ENCODE measurements at regions not wholly inside any gene's neighbourhood (a gene's known extent, or its start where the extent isn't known, plus 50 kb on each side); places are given as distances from the start of the nearest gene placed in this dataset.

DNA sequence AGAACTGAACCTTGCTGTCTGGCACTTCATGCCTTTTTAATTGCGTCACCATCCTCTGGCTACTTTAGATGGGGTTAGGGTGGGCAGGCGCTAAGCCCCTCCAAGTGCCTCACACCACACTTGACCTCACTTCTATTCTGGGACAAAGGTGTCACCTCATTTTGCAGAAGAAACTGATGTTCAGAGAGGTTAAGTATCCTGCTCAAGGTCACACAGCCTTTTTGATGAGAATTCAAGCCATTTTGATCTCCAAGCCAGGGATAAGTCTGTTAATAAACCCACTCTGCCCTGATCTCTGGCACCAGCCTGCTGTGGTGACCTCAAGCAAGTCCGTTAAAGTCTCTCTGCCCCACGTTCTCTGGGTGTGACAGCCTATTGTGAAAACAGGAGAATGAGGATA is 58.8 kb upstream of the PRR23C start:
- no peak for DNase-seq (ENCODE audit: low read depth)
- H3K4me3 ChIP-seq (ENCODE audit: control insufficient read depth, low read depth, low read length) = no peak overlapping the region
- no peak for TF ChIP-seq CTCF (conservative IDR thresholded peaks at IDR 0.05; ENCODE audit: control insufficient read depth, insufficient read depth, low read depth, low read length)

- no peak overlapping the region for H3K4me3 ChIP-seq (ENCODE audit: control insufficient read depth, low read depth, low read length)
- TF ChIP-seq CTCF (conservative IDR thresholded peaks at IDR 0.05; ENCODE audit: control insufficient read depth, insufficient read depth, low read depth, low read length) = no peak
- DNase-seq (ENCODE audit: low read depth) = no peak
Measured at GRCh38 chr3:139104062-139104461, 59.4 kb upstream of the PRR23C start.

- DNase-seq (ENCODE audit: low read depth) = no peak
- no peak overlapping the region for H3K4me3 ChIP-seq (ENCODE audit: control insufficient read depth, low read depth, low read length)
- no peak for TF ChIP-seq CTCF (conservative IDR thresholded peaks at IDR 0.05; ENCODE audit: control insufficient read depth, insufficient read depth, low read depth, low read length)
Measured at GRCh38 chr3:139105154-139105702, 60.5 kb upstream of the PRR23C start.

DNA sequence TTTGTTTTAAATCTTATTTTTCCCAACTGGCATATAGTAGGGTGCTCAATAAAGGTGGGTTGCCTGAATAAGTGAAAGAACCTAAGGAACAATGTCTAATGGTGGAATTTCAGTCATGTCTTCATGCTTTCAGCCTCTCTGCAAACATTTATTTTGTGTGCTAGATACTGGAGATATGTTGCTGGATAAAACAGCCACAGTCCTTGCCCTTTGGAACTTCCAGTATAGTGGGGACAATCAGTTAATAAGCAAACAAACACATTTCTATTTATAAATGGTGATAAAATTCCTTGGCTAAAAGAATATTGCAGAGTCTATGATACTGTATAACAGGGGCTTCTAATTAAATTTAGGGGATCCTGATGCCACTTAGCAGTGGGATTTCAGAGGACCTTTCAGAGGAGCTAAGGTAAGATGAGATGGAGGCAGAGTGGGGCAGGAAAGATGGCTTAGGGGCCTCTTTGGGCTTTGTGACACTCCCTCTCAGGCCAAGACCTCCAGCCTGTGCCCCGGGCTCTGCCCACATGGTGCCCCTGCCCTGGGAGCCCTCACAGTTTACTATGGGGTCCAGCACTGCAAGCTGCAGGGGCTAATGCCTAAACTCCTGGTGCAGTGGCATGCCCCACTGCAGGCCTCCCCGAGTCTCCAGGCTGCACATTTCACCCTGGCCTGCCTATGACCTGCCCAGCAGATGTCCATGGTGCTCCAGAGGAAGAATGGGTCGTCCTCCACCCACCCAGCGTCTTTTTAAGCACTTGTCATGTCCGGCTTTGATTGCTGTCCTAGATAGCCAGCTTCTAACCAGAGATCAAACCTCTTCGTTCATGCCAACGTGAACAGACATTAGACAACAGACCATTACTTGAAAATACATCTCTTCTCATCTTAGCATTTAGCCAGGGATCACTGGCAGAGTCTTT is 61.6 kb upstream of the PRR23C start:
- no peak for TF ChIP-seq CTCF (conservative IDR thresholded peaks at IDR 0.05; ENCODE audit: control insufficient read depth, insufficient read depth, low read depth, low read length)
- DNase-seq (ENCODE audit: low read depth) = no peak
- H3K4me3 ChIP-seq (ENCODE audit: control insufficient read depth, low read depth, low read length) = no peak overlapping the region

DNA sequence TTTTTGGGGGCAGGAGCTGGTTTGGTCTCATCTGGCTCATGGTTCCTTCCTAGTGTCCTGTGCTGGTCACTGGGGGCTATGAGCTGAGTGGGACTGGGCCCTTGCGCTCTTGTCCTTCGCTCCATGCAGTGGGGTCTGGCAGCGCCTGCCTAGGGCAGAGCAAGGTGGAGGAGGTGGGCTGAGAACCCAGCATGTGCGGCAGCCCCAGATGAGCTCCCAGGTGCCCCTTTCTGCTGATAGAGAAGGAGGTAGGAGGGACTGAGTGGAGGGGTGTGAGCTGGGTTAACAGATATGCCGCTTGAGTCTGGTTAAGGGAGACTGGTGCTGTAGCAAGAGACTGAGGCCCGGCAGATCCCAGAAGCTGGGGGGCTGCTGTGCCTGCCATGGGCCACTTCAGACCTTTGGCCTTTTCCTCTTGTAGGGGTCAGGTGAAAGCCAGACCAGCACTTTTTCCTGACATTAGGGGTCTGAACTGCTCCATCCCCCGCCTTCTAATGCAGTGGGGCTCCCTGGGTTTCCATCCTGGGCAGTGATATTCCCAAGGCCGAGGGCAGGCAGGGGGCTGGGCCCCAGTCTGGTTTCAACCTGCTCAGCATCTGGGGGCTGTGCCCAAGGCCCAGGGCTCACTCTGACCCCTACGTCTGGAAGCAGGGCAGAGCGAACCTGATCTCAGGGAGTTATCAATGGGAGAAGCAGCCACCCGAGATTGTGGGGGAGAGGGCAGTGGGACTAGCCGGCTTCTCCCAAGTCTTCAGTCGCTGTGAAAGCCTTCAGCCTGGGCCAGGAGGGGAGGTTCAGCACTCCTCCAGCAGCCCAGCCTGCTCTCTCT is 62.9 kb upstream of the PRR23C start:
- no peak for DNase-seq (ENCODE audit: low read depth)
- H3K4me3 ChIP-seq (ENCODE audit: control insufficient read depth, low read depth, low read length) = no peak overlapping the region
- no peak for TF ChIP-seq CTCF (conservative IDR thresholded peaks at IDR 0.05; ENCODE audit: control insufficient read depth, insufficient read depth, low read depth, low read length)

GRCh38 chr3:139108253-139108969 is 63.7 kb upstream of the PRR23C start:
- DNase-seq (ENCODE audit: low read depth) = no peak
- TF ChIP-seq CTCF (conservative IDR thresholded peaks at IDR 0.05; ENCODE audit: control insufficient read depth, insufficient read depth, low read depth, low read length) = no peak
- H3K4me3 ChIP-seq (ENCODE audit: control insufficient read depth, low read depth, low read length) = no peak overlapping the region
